ENCODE measurements at regions not wholly inside any gene's neighbourhood (a gene's known extent, or its start where the extent isn't known, plus 50 kb on each side); places are given as distances from the start of the nearest gene placed in this dataset.
A peak's percentile ranks its signal among the peaks of the same experiment; 100 is the strongest.

DNA sequence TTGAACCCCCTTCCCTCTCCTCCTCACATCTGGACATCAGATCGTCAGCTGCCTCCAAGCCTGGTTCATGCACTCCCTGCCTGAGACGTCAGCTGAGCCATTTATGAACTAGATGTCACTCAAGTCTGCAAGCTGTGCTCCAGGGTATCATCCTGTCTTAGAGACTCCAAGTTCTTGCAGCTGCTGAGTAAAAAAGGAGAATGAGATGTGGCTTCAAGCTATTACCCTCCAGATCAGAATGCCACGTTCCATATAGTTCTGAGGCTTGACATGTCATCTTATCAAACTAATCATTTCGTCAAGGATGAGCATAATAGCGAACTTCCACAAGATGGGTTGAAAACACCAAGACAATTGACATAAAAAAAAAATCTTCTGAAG lies 766.3 kb downstream of the TBL1XR1 start (continued):
- TF ChIP-seq, protein P1, sequence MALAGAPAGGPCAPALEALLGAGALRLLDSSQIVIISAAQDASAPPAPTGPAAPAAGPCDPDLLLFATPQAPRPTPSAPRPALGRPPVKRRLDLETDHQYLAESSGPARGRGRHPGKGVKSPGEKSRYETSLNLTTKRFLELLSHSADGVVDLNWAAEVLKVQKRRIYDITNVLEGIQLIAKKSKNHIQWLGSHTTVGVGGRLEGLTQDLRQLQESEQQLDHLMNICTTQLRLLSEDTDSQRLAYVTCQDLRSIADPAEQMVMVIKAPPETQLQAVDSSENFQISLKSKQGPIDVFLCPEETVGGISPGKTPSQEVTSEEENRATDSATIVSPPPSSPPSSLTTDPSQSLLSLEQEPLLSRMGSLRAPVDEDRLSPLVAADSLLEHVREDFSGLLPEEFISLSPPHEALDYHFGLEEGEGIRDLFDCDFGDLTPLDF (CRISPR knock-in tag; IDR thresholded peaks at IDR 0.05), result no peak
- no peak for TF ChIP-seq TEAD1 (CRISPR knock-in tag; IDR thresholded peaks at IDR 0.05)
- no peak for TF ChIP-seq ZNF317 (CRISPR knock-in tag; IDR thresholded peaks at IDR 0.05; ENCODE audit: borderline replicate concordance, low read depth)
- TF ChIP-seq, protein P2, sequence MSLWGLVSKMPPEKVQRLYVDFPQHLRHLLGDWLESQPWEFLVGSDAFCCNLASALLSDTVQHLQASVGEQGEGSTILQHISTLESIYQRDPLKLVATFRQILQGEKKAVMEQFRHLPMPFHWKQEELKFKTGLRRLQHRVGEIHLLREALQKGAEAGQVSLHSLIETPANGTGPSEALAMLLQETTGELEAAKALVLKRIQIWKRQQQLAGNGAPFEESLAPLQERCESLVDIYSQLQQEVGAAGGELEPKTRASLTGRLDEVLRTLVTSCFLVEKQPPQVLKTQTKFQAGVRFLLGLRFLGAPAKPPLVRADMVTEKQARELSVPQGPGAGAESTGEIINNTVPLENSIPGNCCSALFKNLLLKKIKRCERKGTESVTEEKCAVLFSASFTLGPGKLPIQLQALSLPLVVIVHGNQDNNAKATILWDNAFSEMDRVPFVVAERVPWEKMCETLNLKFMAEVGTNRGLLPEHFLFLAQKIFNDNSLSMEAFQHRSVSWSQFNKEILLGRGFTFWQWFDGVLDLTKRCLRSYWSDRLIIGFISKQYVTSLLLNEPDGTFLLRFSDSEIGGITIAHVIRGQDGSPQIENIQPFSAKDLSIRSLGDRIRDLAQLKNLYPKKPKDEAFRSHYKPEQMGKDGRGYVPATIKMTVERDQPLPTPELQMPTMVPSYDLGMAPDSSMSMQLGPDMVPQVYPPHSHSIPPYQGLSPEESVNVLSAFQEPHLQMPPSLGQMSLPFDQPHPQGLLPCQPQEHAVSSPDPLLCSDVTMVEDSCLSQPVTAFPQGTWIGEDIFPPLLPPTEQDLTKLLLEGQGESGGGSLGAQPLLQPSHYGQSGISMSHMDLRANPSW (CRISPR knock-in tag; conservative IDR thresholded peaks at IDR 0.05; ENCODE audit: low read depth), result no peak
- TF ChIP-seq PRDM15 (CRISPR knock-in tag; IDR thresholded peaks at IDR 0.05), result no peak
- TF ChIP-seq, protein P3, sequence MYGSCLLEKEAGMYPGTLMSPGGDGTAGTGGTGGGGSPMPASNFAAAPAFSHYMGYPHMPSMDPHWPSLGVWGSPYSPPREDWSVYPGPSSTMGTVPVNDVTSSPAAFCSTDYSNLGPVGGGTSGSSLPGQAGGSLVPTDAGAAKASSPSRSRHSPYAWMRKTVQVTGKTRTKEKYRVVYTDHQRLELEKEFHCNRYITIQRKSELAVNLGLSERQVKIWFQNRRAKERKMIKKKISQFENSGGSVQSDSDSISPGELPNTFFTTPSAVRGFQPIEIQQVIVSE (CRISPR knock-in tag; IDR thresholded peaks at IDR 0.05; ENCODE audit: borderline replicate concordance), result no peak
- TF ChIP-seq IRF2 (CRISPR knock-in tag; IDR thresholded peaks at IDR 0.05; ENCODE audit: borderline replicate concordance, low read depth), result no peak
- TF ChIP-seq ZBTB21 (CRISPR knock-in tag; IDR thresholded peaks at IDR 0.05; ENCODE audit: borderline replicate concordance), result no peak
- TF ChIP-seq KAT7 (CRISPR knock-in tag; IDR thresholded peaks at IDR 0.05; ENCODE audit: borderline replicate concordance), result no peak

- H3K27ac Mint-ChIP-seq, result no peak overlapping the region
- no peaks in the 10 kb centered on the region for H3K27me3 Mint-ChIP-seq (ENCODE audit: low read depth)
- H3K36me3 Mint-ChIP-seq, result no peaks in the 10 kb centered on the region; the same call in 1 of the 2 replicates
- POLR2A ChIA-PET, result no interaction called here
- H3K4me1 Mint-ChIP-seq, result peaks cover 40% of the 10 kb centered on the region
- H3K9me3 Mint-ChIP-seq, result no peaks in the 10 kb centered on the region
- TF ChIP-seq ZNF425 (CRISPR knock-in tag; conservative IDR thresholded peaks at IDR 0.05) (no peak), SMAD4 (CRISPR knock-in tag; IDR thresholded peaks at IDR 0.05) (no peak), SP1 (CRISPR knock-in tag; conservative IDR thresholded peaks at IDR 0.05) (no peak), TCF7 (CRISPR knock-in tag; IDR thresholded peaks at IDR 0.05; ENCODE audit: low read depth) (no peak), JUN (CRISPR knock-in tag; IDR thresholded peaks at IDR 0.05) (no peak), USF2 (CRISPR knock-in tag; IDR thresholded peaks at IDR 0.05) (peak; percentile 22; the same call in 1 of the 2 replicates), E2F4 (CRISPR knock-in tag; IDR thresholded peaks at IDR 0.05; ENCODE audit: borderline replicate concordance, low read depth) (no peak), EMX1 (CRISPR knock-in tag; IDR thresholded peaks at IDR 0.05) (no peak), ATF3 (CRISPR knock-in tag; conservative IDR thresholded peaks at IDR 0.05) (no peak)
- TF ChIP-seq, protein P4, sequence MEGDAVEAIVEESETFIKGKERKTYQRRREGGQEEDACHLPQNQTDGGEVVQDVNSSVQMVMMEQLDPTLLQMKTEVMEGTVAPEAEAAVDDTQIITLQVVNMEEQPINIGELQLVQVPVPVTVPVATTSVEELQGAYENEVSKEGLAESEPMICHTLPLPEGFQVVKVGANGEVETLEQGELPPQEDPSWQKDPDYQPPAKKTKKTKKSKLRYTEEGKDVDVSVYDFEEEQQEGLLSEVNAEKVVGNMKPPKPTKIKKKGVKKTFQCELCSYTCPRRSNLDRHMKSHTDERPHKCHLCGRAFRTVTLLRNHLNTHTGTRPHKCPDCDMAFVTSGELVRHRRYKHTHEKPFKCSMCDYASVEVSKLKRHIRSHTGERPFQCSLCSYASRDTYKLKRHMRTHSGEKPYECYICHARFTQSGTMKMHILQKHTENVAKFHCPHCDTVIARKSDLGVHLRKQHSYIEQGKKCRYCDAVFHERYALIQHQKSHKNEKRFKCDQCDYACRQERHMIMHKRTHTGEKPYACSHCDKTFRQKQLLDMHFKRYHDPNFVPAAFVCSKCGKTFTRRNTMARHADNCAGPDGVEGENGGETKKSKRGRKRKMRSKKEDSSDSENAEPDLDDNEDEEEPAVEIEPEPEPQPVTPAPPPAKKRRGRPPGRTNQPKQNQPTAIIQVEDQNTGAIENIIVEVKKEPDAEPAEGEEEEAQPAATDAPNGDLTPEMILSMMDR (IDR thresholded peaks at IDR 0.05), result peak; percentile 44
- CTCF ChIA-PET, result interaction anchor here (0.5 to 1.7 kb wide), 18 partner anchors 8 to 1187 kb away, joined by 3 to 10 read pairs (median 3); no protein-coding TSS in a partner anchor
- ATAC-seq, result peak; percentile 55
- H3K4me3 Mint-ChIP-seq, result no peak overlapping the region
- DNase-seq (ENCODE audit: low spot score), result no peak
These were observed 766.8 kb downstream of the TBL1XR1 start for GRCh38 chr3:176430244-176431037.

Data from WTC11 (cell line).